Fibroblast of the conjunctiva (primary cell): ENCODE measurements at regions not wholly inside any gene's neighbourhood (a gene's known extent, or its start where the extent isn't known, plus 50 kb on each side); places are given as distances from the start of the nearest gene placed in this dataset.
A peak's percentile ranks its signal among the peaks of the same experiment; 100 is the strongest.

ENCODE experiments used
- DNase-seq: peaks from one replicate; pipeline ENCODE4 v3.0.0-alpha.2; 2010; ENCODE audit warnings: low read depth

- no peak for DNase-seq
Measured at GRCh38 chr11:98561252-98561651, 459.5 kb upstream of the CNTN5 start.

GRCh38 chr11:98561877-98562395, 458.8 kb upstream of the CNTN5 start:
- DNase-seq, result no peak

- no peak for DNase-seq
Measured at GRCh38 chr11:98564233-98564632, 456.5 kb upstream of the CNTN5 start.

- no peak for DNase-seq
Measured at GRCh38 chr11:98564881-98565280, 455.9 kb upstream of the CNTN5 start.

DNA sequence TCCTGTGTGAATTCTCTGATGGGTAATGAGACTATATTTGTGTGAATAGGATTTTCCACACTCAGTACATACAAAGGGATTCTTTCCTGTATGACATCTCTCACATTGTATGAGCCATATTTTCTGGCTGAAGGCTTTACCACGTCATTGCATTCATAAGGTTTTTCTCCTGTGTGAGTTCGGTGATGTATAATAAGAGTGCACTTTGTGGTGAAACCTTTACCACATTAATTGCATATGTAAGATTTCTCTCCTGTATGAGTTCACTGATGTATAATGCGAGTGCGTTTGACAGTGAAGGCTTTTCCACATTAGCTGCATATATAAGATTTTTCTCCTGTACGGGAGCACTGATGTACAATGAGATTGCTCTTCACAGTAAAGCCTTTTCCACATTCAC, 455.4 kb upstream of the CNTN5 start:
- DNase-seq, result no peak

DNA sequence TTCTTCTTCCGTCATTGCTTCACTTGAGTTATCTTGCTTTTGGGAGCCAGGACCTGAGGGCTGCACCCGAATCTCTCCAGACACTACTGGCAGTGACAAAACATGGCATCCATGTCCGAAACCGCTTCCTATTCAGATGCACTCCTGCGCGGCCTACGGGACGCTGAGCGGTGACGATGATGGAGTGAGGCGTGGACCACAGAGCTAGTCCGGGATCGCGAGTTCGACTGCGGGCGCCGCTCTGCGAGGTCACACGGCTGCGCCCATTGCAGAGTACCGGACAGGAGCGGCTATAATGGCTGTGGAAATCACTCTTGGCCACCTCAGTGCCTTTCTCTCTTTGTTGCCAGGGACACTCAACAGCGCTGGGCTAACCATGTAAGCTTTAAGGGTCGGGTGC, 453.8 kb upstream of the CNTN5 start:
- DNase-seq, result no peak

DNA sequence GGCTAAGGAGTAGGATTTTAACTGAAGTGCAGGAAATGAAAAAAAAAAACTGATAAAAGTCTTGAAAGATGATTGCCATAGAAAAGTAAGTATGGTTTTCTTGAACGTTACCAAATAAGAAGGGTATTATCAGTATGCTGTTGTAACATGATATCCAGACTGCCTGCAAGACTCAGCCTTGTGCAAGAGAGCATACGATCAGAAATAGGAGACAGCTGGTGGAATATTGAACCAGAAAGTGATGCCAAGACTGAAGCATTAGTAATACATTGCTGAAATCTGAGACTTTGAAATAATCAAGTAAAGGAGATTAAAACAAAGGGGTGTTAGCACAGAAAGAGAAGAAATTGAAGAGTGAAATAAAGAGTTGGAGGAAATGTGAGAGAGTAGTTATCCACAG, 452.7 kb upstream of the CNTN5 start:
- DNase-seq, result peak; percentile 1

DNA sequence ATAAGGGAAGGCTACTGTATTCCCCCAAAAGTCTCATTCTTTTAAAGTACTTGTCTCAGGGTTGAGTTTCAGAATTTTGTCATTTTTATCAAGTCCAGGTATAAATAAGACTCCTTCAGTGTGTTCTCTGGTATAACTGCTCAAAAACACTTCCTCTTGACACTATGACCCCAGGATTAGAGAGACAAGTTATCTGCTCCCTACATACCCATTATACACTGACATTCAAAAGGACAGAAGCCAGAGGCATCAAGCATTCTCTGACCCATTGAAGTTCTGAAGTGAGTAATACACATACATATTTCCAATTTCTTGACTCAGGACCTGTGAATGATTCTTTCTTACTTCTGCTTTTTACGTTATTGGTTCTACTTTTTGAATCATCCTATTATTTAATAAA, 447.8 kb upstream of the CNTN5 start:
- no peak for DNase-seq

GRCh38 chr11:98587884-98588283, 432.9 kb upstream of the CNTN5 start:
- DNase-seq, result no peak

GRCh38 chr11:98589967-98590366, 430.8 kb upstream of the CNTN5 start:
- no peak for DNase-seq

- no peak for DNase-seq
Measured at GRCh38 chr11:98600103-98600502, 420.6 kb upstream of the CNTN5 start.

DNA sequence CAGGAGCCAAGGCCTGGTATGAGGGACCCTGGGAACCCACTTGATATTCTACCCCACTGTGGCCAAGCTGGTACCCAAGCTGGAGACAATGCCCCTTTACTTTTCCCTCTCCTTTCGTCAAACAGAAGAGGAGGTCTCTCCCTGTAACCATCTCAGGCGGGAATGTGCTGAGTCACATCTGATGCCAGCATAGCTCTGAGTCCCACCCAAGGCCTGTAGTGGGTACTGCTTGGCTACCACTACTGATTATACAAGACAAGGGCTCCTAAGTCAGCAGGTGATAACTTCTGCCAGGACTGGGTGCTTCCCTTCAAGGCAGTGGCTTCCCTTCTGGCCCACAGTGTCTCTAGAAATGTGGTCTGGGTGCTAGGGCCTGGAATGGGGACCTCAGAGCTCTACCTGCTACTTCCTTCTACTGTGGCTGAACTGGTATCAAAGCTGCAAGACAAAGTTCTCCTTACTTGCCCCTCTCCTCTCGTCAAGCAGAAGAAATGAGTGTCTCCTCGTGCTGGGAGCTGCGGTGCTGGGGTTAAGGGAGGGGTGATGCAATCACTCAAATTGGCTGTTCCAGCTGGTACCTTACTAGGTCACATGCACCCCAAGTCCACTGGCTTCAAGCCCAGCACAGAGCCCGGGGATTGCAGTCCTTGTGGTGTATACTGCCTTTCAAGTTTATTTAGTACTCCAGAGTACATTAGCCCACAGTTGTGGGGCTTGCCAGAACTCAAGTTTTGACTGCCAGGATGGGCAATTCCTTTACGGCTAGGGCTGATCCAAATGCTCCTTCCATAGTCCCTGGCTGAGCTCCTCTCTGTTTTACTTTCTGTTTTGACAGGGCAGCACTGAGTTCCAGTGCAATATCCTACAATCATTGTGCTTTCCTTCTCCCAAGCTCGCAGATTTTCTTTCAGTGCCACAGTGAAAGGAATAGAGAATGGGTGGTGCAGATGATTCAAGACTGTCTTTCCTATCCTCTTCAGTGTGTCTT, 419.7 kb upstream of the CNTN5 start:
- DNase-seq, result no peak

GRCh38 chr11:98616098-98616655, 404.6 kb upstream of the CNTN5 start:
- DNase-seq, result no peak

DNA sequence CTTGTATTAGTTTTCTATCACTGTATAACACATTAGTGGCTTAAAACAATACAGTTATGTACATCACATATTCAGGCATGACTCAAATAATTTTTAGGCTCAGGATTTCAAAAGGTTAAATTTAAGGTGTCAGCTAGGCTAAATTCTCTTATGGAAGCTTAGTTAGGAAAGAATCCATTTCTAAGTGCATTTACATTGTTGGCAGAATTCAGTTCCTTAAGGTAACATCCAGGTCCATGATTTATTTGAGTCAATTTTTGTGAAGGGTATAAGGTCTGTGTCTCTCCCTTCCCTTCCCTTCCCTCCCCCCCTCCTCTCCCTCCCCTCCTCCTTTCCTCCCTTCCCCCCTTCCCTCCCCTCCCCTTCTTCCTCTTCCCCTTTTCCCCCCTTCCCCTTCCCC, 399.0 kb upstream of the CNTN5 start:
- DNase-seq, result no peak

- no peak for DNase-seq
Measured at GRCh38 chr11:98625526-98625925, 395.2 kb upstream of the CNTN5 start.

GRCh38 chr11:98630736-98631135, 390.0 kb upstream of the CNTN5 start:
- no peak for DNase-seq

DNA sequence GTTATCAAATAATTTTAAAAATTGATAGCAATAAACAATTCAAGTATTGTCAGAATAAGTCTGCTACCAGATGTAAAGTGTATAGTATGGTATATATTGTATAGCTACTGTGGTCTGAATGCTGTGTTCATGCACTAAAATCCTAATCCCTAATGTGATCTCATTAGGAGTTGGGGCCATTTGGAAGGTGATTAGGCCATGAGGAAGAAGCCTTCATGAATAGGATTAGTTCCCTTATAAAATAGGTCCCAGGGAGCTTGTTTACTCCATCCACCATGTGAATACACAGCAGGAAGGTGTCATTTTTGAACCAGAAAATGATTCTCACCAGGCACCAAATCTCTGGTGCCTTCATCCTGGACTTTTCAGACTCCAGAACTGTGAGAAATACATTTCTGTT, 363.0 kb upstream of the CNTN5 start:
- no peak for DNase-seq

DNA sequence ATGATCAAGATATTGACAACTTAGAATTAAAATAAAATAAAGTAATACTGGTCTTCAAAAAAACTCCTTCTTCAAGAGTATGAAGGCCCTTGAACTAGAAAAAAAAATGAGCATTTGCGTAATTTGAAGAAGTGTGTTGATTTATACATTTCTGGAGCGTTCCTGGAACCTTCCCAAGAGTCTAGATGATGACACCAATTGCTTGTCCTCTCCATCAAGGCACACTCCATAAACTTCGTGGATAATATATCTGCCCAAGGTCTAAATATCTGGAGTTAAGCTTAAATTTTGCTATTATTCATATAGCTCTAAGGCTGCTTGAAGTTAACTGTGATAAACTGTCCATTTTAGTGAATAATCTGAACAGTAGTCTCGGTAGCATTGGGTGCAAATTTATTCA, 361.3 kb upstream of the CNTN5 start:
- no peak for DNase-seq

DNA sequence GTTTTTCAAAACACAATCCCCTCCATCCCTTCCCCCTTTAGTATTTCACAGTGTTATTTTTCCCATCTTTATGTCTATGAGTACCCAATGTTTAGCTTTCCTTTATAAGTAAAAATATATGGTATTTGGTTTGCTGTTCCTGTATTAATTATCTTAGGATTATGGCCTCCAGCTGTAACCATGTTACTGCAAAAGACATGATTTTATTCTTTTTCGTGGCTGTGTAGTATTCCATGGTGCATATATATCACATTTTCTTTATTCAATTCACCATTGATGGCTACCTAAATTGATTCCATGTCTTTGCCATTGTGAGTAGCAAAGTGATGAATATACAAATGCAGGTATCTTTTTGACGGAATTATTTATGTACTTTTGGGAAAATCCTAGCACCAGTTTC, 346.4 kb upstream of the CNTN5 start:
- no peak for DNase-seq

DNA sequence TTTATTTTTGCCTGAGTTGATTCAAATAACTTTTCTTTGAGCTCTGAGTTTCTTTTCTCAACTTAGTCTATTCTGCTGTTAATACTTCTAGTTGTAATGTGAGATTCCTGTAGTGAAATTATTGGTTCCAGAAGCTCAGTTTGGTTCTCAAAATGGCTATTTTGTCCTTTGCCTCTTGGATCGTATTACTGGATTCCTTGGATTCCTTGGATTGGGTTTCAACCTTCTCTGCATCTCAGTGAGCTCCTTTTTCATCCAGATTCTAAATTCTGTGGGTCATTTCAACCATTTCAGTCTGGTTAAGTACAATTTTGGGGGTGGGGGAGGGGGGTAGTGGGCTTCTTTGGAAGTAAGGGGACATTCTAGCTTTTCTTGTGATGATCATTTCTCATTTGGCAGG, 341.1 kb upstream of the CNTN5 start:
- no peak for DNase-seq

DNA sequence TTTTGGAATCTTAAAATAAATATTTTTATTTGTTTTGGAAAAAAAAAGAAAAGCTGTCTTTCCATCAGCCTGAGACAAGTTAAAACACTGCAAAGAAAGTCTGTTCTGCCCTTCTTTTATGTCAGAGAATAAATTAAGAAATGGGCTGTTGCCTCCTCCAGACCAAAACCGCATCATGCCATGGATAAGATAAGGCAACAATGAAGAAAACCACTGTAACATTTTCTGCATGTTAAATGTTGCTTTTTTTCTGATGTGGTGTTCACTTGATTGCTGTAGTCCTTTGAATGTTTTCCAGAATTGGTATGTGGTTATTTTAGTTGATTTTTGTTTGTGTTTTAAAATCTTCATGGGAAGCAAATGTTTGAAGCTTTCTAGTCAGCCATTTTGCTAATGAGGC, 319.2 kb upstream of the CNTN5 start:
- DNase-seq, result no peak

GRCh38 chr11:98703779-98704556, 316.8 kb upstream of the CNTN5 start:
- no peak for DNase-seq

- no peak for DNase-seq
Measured at GRCh38 chr11:98710026-98710425, 310.7 kb upstream of the CNTN5 start.
